ENCODE measurements at regions not wholly inside any gene's neighbourhood (a gene's known extent, or its start where the extent isn't known, plus 50 kb on each side); places are given as distances from the start of the nearest gene placed in this dataset.

DNA sequence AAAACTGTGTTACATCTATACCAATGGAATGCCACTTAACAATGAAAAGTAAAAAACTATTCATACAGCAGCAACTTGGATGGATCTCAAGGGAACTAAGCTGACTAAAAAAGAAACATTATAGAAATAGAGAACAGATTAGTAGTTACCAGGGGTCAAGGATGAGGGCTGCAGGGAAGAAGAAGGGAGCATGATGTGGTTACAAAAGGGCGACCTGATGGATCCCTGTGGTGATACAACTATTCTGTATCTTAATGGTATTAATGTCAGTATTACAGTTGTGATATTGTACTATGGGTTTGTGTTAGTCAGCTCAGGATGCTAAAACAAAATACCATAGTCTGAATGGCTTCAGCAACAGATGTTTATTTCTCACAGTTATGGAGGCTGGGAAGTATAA lies 190.7 kb downstream of the ZNF674 start:
- TF ChIP-seq, protein P1, sequence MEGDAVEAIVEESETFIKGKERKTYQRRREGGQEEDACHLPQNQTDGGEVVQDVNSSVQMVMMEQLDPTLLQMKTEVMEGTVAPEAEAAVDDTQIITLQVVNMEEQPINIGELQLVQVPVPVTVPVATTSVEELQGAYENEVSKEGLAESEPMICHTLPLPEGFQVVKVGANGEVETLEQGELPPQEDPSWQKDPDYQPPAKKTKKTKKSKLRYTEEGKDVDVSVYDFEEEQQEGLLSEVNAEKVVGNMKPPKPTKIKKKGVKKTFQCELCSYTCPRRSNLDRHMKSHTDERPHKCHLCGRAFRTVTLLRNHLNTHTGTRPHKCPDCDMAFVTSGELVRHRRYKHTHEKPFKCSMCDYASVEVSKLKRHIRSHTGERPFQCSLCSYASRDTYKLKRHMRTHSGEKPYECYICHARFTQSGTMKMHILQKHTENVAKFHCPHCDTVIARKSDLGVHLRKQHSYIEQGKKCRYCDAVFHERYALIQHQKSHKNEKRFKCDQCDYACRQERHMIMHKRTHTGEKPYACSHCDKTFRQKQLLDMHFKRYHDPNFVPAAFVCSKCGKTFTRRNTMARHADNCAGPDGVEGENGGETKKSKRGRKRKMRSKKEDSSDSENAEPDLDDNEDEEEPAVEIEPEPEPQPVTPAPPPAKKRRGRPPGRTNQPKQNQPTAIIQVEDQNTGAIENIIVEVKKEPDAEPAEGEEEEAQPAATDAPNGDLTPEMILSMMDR (IDR thresholded peaks at IDR 0.05; ENCODE audit: borderline replicate concordance, extremely low read depth, low read length, poor library complexity, severe bottlenecking): no peak
- TF ChIP-seq EZH2 (IDR thresholded peaks at IDR 0.05; ENCODE audit: borderline replicate concordance, low read depth, low read length, severe bottlenecking): no peak
